ENCODE measurements at regions not wholly inside any gene's neighbourhood (a gene's known extent, or its start where the extent isn't known, plus 50 kb on each side); places are given as distances from the start of the nearest gene placed in this dataset.

DNA sequence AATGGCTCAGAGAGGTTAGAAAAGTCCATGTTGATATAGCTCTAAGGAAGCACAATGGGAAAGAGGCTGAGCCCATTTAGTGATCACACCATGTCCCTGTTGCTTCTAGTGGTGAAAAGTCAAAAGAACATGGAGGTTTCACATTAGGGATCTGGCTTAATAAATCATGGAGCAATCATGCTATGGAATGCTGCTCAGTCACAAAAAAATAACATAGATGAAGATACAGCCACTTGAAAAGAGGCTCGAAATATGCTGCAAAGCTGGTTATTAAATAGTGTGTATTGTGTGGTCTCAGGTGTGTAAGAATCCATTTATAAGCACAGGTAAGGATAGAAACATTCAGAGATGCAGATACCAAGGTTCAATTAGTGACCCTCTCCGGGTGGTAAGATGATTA, 63.6 kb upstream of the CPO start:
- no peak for DNase-seq (ENCODE audit: low read depth in 2 of 2)
- Histone ChIP-seq H3K79me2 (ENCODE audit: control insufficient read depth, insufficient read depth, low read length) (no peaks in the 10 kb centered on the region), H3K36me3 (ENCODE audit: control insufficient read depth, insufficient read depth, low read length) (no peaks in the 10 kb centered on the region), H3K9me3 (ENCODE audit: control insufficient read depth, insufficient read depth, low read depth, low read length) (no peaks in the 10 kb centered on the region), H3K4me1 (ENCODE audit: control insufficient read depth, extremely low read depth, insufficient read depth, low read length) (no peaks in the 10 kb centered on the region), H3K9ac (ENCODE audit: insufficient read depth, low read length) (no peak overlapping the region), H4K20me1 (ENCODE audit: control insufficient read depth, extremely low read depth, insufficient read depth, low read length) (no peaks in the 10 kb centered on the region), H3K4me3 (replicated peaks in 1 of 4; ENCODE audit: control extremely low read depth in 1 of 4, insufficient read depth in 1 of 4, low read depth in 3 of 4, low read length in 4 of 4) (no peak overlapping the region), H3K27me3 (ENCODE audit: control insufficient read depth, insufficient read depth, low read length) (no peaks in the 10 kb centered on the region), H2AFZ (ENCODE audit: low read length) (no peak overlapping the region), H3K4me2 (ENCODE audit: extremely low read depth, insufficient read depth, low read length) (no peak overlapping the region), H3K27ac (ENCODE audit: insufficient read depth, low read length) (no peak overlapping the region)
- TF ChIP-seq, protein P1, sequence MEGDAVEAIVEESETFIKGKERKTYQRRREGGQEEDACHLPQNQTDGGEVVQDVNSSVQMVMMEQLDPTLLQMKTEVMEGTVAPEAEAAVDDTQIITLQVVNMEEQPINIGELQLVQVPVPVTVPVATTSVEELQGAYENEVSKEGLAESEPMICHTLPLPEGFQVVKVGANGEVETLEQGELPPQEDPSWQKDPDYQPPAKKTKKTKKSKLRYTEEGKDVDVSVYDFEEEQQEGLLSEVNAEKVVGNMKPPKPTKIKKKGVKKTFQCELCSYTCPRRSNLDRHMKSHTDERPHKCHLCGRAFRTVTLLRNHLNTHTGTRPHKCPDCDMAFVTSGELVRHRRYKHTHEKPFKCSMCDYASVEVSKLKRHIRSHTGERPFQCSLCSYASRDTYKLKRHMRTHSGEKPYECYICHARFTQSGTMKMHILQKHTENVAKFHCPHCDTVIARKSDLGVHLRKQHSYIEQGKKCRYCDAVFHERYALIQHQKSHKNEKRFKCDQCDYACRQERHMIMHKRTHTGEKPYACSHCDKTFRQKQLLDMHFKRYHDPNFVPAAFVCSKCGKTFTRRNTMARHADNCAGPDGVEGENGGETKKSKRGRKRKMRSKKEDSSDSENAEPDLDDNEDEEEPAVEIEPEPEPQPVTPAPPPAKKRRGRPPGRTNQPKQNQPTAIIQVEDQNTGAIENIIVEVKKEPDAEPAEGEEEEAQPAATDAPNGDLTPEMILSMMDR (conservative IDR thresholded peaks at IDR 0.05 in 1 of 2, IDR thresholded peaks at IDR 0.05 in 1 of 2; ENCODE audit: low read depth in 1 of 2, low read length in 2 of 2) = no peak

DNA sequence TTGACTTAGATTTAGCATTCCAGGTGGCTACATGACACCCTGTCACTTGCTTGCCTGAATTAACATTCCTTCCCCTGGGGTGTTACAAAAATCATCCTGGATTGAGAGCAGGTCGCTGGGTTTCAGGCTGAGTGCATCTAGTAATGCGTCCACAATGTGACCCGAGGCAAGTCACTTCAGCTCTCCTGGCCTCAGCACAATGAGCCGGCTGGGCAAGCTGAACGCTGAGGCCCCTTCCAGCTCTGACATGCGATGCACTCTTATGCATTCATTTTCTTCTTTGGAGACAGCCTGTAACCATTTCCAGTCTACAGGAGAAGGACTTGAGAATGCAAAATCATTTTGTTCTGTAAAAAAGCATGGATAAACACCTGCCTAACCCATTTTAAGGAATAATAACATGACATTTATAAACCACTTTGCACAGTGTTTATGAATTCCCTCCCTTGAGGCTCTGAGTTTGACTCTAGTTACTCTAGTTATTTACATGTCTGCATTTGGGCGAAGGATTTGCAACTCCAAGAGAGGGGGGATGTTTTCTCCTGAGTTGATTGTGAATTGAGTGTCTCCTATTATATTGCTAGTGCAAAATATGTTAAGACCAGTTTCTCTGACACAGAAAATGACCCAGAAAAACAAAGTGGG, 63.0 kb upstream of the CPO start:
- Histone ChIP-seq H3K9me3 (ENCODE audit: control insufficient read depth, insufficient read depth, low read depth, low read length) (no peaks in the 10 kb centered on the region), H2AFZ (ENCODE audit: low read length) (no peak overlapping the region), H3K27ac (ENCODE audit: insufficient read depth, low read length) (no peak overlapping the region), H3K36me3 (ENCODE audit: control insufficient read depth, insufficient read depth, low read length) (no peaks in the 10 kb centered on the region), H4K20me1 (ENCODE audit: control insufficient read depth, extremely low read depth, insufficient read depth, low read length) (no peaks in the 10 kb centered on the region), H3K4me2 (ENCODE audit: extremely low read depth, insufficient read depth, low read length) (no peak overlapping the region), H3K4me1 (ENCODE audit: control insufficient read depth, extremely low read depth, insufficient read depth, low read length) (no peaks in the 10 kb centered on the region), H3K4me3 (replicated peaks in 1 of 4; ENCODE audit: control extremely low read depth in 1 of 4, insufficient read depth in 1 of 4, low read depth in 3 of 4, low read length in 4 of 4) (no peak overlapping the region), H3K9ac (ENCODE audit: insufficient read depth, low read length) (no peak overlapping the region), H3K27me3 (ENCODE audit: control insufficient read depth, insufficient read depth, low read length) (no peaks in the 10 kb centered on the region), H3K79me2 (ENCODE audit: control insufficient read depth, insufficient read depth, low read length) (no peaks in the 10 kb centered on the region)
- DNase-seq (ENCODE audit: low read depth in 2 of 2) = no peak
- TF ChIP-seq, protein P1 (conservative IDR thresholded peaks at IDR 0.05 in 1 of 2, IDR thresholded peaks at IDR 0.05 in 1 of 2; ENCODE audit: low read depth in 1 of 2, low read length in 2 of 2) = no peak
- TF ChIP-seq EZH2 (IDR thresholded peaks at IDR 0.05; ENCODE audit: low read length, missing control alignments) = no peak

DNA sequence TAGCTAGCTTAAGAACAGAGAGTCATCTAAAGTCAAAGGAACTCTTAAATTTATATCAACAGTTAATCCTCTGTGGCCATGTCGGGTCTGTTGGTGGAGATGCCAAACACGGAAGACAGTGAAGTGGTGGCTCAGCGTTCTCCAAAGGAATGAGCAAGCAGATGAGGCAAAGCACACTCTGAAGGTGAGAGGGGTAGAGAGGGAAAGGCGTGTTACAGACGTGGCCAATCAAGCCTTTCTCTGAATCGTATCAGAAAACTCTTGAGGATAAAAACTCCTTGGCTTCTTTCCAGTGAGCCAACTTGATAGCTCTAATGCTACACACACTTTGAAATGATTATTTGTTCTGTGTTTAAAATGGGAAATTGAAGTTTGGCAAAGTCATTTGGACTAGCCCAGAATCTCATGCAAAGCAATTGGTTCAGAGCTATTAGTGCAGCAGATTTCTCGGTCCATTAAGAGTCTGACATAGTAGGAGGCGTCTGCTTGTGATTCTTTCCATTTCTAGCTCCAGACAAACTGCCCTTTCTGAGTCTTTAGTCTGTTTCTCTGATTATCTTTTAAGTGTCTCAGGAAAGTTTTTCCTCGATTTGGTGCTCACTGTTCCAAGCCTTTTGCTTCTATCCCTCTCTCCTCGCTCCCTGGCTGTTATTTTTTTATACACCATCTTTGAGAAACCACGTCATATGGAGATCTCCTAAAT, 57.5 kb upstream of the CPO start:
- DNase-seq (ENCODE audit: low read depth in 2 of 2) = no peak
- Histone ChIP-seq H3K9ac (ENCODE audit: insufficient read depth, low read length) (no peak overlapping the region), H3K79me2 (ENCODE audit: control insufficient read depth, insufficient read depth, low read length) (no peaks in the 10 kb centered on the region), H3K36me3 (ENCODE audit: control insufficient read depth, insufficient read depth, low read length) (no peaks in the 10 kb centered on the region), H3K4me2 (ENCODE audit: extremely low read depth, insufficient read depth, low read length) (no peak overlapping the region), H4K20me1 (ENCODE audit: control insufficient read depth, extremely low read depth, insufficient read depth, low read length) (no peaks in the 10 kb centered on the region), H3K27ac (ENCODE audit: insufficient read depth, low read length) (no peak overlapping the region), H3K4me3 (replicated peaks in 1 of 4; ENCODE audit: control extremely low read depth in 1 of 4, insufficient read depth in 1 of 4, low read depth in 3 of 4, low read length in 4 of 4) (no peak overlapping the region), H2AFZ (ENCODE audit: low read length) (no peak overlapping the region), H3K27me3 (ENCODE audit: control insufficient read depth, insufficient read depth, low read length) (no peaks in the 10 kb centered on the region), H3K9me3 (ENCODE audit: control insufficient read depth, insufficient read depth, low read depth, low read length) (no peaks in the 10 kb centered on the region), H3K4me1 (ENCODE audit: control insufficient read depth, extremely low read depth, insufficient read depth, low read length) (no peaks in the 10 kb centered on the region)
- no peak for TF ChIP-seq EZH2 (IDR thresholded peaks at IDR 0.05; ENCODE audit: low read length, missing control alignments)
- TF ChIP-seq, protein P1 (conservative IDR thresholded peaks at IDR 0.05 in 1 of 2, IDR thresholded peaks at IDR 0.05 in 1 of 2; ENCODE audit: low read depth in 1 of 2, low read length in 2 of 2) = no peak
